Prostate gland (tissue), 1 donor: ENCODE measurements at regions not wholly inside any gene's neighbourhood (a gene's known extent, or its start where the extent isn't known, plus 50 kb on each side); places are given as distances from the start of the nearest gene placed in this dataset.

Source experiments
- POLR2A ChIP-seq: fragments of 450-650 bp; IDR thresholded peaks from one replicate; pipeline ENCODE4 v1.6.1; 2016; ENCODE audit warnings: antibody characterized with exemption, mild to moderate bottlenecking
- POLR2AphosphoS5 ChIP-seq: sonication (generic); formaldehyde crosslinking; IDR thresholded peaks from one replicate; pipeline ENCODE4 v1.6.1; 2017; ENCODE audit warnings: antibody characterized with exemption

GRCh38 chr20:39849171-39849570, 839.9 kb downstream of the MAFB start:
- no peak for TF ChIP-seq POLR2A
- TF ChIP-seq POLR2AphosphoS5, result no peak
